ENCODE measurements at regions not wholly inside any gene's neighbourhood (a gene's known extent, or its start where the extent isn't known, plus 50 kb on each side); places are given as distances from the start of the nearest gene placed in this dataset.
"Not testable (repeated sequence)": the region's sequence is repeated elsewhere in the genome, so short reads cannot be mapped to it uniquely, and the experiment has no call there.

GRCh38 chr2:192932376-192932775 lies 737.6 kb upstream of the TMEFF2 start:
- H3K4me1 ChIP-seq = no peaks in the 10 kb centered on the region
- 2 to 67% (median 38%) methylated on average over 1 of the region's 1 CpG for WGBS, 5 donors
- H3K4me3 ChIP-seq = no peak overlapping the region
- no peak overlapping the region for H3K27ac ChIP-seq
- DNase-seq = no peak
- H3K27me3 ChIP-seq = no peaks in the 10 kb centered on the region
- peaks cover 0 to 2% (median 0%) of the 10 kb centered on the region in 4 donors for H3K9me3 ChIP-seq
- H3K36me3 ChIP-seq = no peaks in the 10 kb centered on the region
- TF ChIP-seq EP300 (IDR thresholded peaks at IDR 0.05) = no peak
- no peak for TF ChIP-seq POLR2A (IDR thresholded peaks at IDR 0.05)
- TF ChIP-seq POLR2AphosphoS5 (IDR thresholded peaks at IDR 0.05) = no peak
- TF ChIP-seq CTCF (IDR thresholded peaks at IDR 0.05) = no peak
- intact Hi-C loops (cut with DNase I; ENCODE audit: low total_unique reads) = no loop called here

- H3K36me3 ChIP-seq; DNase-seq; intact Hi-C loops (cut with DNase I; ENCODE audit: low total_unique reads); H3K27ac ChIP-seq; H3K27me3 ChIP-seq; H3K4me1 ChIP-seq; H3K4me3 ChIP-seq: not testable (repeated sequence)
- WGBS, 5 donors = 88 to 95% (median 91%) methylated on average over 4 of the region's 4 CpGs
- H3K9me3 ChIP-seq = peaks cover 0 to 13% (median 9%) of the 10 kb centered on the region in 4 donors
These were observed 726.9 kb upstream of the TMEFF2 start for GRCh38 chr2:192921631-192922030.

- Histone ChIP-seq H3K27me3 (no peaks in the 10 kb centered on the region), H3K9me3 (no peaks in the 10 kb centered on the region), H3K4me1 (no peaks in the 10 kb centered on the region), H3K36me3 (no peaks in the 10 kb centered on the region), H3K27ac (no peak overlapping the region), H3K4me3 (no peak overlapping the region)
- TF ChIP-seq POLR2A (IDR thresholded peaks at IDR 0.05) (no peak), POLR2AphosphoS5 (IDR thresholded peaks at IDR 0.05) (no peak)
- no peak for DNase-seq
- intact Hi-C loops (cut with DNase I; ENCODE audit: low total_unique reads) = no loop called here
These were observed 706.7 kb upstream of the TMEFF2 start for GRCh38 chr2:192901446-192901845.

- no peaks in the 10 kb centered on the region for H3K9me3 ChIP-seq
- TF ChIP-seq POLR2AphosphoS5 (IDR thresholded peaks at IDR 0.05) (no peak), POLR2A (IDR thresholded peaks at IDR 0.05) (no peak), EP300 (IDR thresholded peaks at IDR 0.05) (no peak), CTCF (IDR thresholded peaks at IDR 0.05) (no peak)
- H3K4me3 ChIP-seq = no peak overlapping the region
- no peaks in the 10 kb centered on the region for H3K27me3 ChIP-seq
- intact Hi-C loops (cut with DNase I; ENCODE audit: low total_unique reads) = no loop called here
- 74 to 88% (median 83%) methylated on average over 3 of the region's 3 CpGs for WGBS, 5 donors
- no peaks in the 10 kb centered on the region for H3K4me1 ChIP-seq
- DNase-seq = no peak
- no peaks in the 10 kb centered on the region for H3K36me3 ChIP-seq
- H3K27ac ChIP-seq = no peak overlapping the region
These were observed 704.7 kb upstream of the TMEFF2 start for GRCh38 chr2:192899466-192899865.

DNA sequence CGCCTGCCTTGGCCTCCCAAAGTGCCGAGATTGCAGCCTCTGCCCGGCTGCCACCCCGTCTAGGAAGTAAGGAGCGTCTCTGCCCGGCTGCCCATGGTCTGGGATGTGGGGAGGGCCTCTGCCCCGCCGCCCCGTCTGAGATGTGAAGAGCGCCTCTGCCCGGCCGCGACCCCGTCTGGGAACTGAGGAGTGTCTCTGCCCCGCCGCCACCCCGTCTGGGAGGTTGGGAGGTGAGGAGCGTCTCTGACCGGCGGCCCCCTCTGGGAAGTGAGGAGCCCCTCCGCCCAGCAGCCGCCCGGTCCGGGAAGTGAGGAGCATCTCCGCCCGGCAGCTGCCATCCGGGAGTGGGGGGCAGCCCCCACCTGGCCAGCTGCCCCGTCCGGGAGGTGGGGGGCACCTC lies 699.2 kb upstream of the TMEFF2 start:
- H3K4me3 ChIP-seq; DNase-seq; H3K36me3 ChIP-seq; H3K9me3 ChIP-seq; H3K27me3 ChIP-seq; intact Hi-C loops (cut with DNase I; ENCODE audit: low total_unique reads); H3K27ac ChIP-seq; H3K4me1 ChIP-seq: not testable (repeated sequence)
- 93 to 100% (median 94%) methylated on average over 3 to 29 of the region's 29 CpGs for WGBS, 5 donors

DNA sequence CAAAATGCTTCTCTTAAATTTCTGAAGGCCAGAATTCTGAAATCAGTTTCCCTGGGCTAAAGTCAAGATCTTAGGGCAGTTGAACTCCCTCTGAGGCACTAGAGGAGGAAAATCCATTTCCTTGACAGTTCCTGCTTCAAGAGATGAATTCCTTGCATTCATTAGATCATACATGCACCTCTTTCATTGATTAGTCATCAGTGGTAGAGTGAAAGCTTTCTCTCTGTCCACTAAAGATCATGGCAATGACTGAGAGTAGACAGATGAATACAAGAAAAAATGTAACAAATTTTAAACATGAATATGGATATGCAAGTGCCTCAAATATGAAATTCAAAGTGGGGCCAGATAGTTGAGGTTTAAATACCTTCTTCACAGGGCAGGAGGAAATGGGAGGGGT lies 693.4 kb upstream of the TMEFF2 start:
- intact Hi-C loops (cut with DNase I; ENCODE audit: low total_unique reads) = no loop called here
- Histone ChIP-seq H3K9me3 (no peaks in the 10 kb centered on the region), H3K4me3 (no peak overlapping the region), H3K27ac (no peak overlapping the region), H3K27me3 (no peaks in the 10 kb centered on the region), H3K4me1 (no peaks in the 10 kb centered on the region), H3K36me3 (no peaks in the 10 kb centered on the region)
- DNase-seq = no peak
- no peak for TF ChIP-seq POLR2A (IDR thresholded peaks at IDR 0.05)

DNA sequence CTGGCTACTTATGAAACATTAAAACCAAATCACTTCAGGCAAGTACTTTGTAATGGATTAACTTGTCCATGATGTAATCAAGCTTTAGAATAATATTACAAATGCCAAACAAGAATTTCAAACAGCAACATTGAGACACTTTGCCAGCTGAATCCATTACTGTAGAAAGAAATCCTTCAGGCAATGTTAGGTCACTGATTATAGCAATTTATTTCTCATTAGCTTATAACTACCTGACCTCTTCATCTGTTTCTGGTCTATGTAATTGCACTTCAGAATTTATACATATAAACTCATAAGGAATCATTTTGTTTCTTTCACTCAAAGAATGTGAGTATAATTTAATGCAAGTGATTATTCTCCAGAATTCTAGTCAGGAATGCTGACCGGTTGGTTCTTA lies 692.6 kb upstream of the TMEFF2 start:
- Histone ChIP-seq H3K27ac (no peak overlapping the region), H3K4me1 (no peaks in the 10 kb centered on the region), H3K9me3 (no peaks in the 10 kb centered on the region), H3K4me3 (no peak overlapping the region), H3K36me3 (no peaks in the 10 kb centered on the region), H3K27me3 (no peaks in the 10 kb centered on the region)
- peak in 1 of 2 donors; percentile 5 for DNase-seq
- WGBS, 5 donors = 40 to 64% (median 56%) methylated on average over 1 of the region's 1 CpG
- TF ChIP-seq CTCF (IDR thresholded peaks at IDR 0.05) = no peak
- TF ChIP-seq EP300 (IDR thresholded peaks at IDR 0.05) = no peak
- no peak for TF ChIP-seq POLR2AphosphoS5 (IDR thresholded peaks at IDR 0.05)
- TF ChIP-seq POLR2A (IDR thresholded peaks at IDR 0.05) = no peak
- intact Hi-C loops (cut with DNase I; ENCODE audit: low total_unique reads) = no loop called here

Measured in stomach (tissue), 8 donors.